KMS-11 (cell line): ENCODE measurements at regions not wholly inside any gene's neighbourhood (a gene's known extent, or its start where the extent isn't known, plus 50 kb on each side); places are given as distances from the start of the nearest gene placed in this dataset.

ENCODE experiments used
- H2AFZ ChIP-seq: fragments of 200-600 bp; sonication (generic); 2 replicates; pipeline ENCODE4 v1.6.1; 2016; ENCODE audit warnings: antibody characterized with exemption, mixed run types, low read depth
- H3K27ac ChIP-seq: fragments of 200-600 bp; sonication (generic); 2 replicates; pipeline ENCODE4 v1.6.1; 2016; ENCODE audit warnings: mild to moderate bottlenecking, mixed run types
- H3K27me3 ChIP-seq: fragments of 200-600 bp; sonication (generic); 2 replicates; pipeline ENCODE4 v1.6.1; 2017; ENCODE audit warnings: mild to moderate bottlenecking, low read depth, mixed run types, moderate library complexity; ENCODE audit not compliant: insufficient read depth
- H3K36me3 ChIP-seq: fragments of 200-600 bp; sonication (generic); 2 replicates; pipeline ENCODE4 v1.6.1; 2017; ENCODE audit warnings: mild to moderate bottlenecking, mixed run types; ENCODE audit not compliant: insufficient read depth
- H3K4me1 ChIP-seq: fragments of 200-600 bp; sonication (generic); 2 replicates; pipeline ENCODE4 v1.6.1; 2016; ENCODE audit warnings: mild to moderate bottlenecking, low read depth, mixed run types; ENCODE audit not compliant: poor library complexity, severe bottlenecking
- H3K4me2 ChIP-seq: fragments of 200-600 bp; sonication (generic); 2 replicates; pipeline ENCODE4 v1.7.0; 2016; ENCODE audit warnings: mild to moderate bottlenecking, mixed run types
- H3K4me3 ChIP-seq: fragments of 200-600 bp; sonication (generic); IDR thresholded peaks from 2 replicates; pipeline ENCODE4 v1.6.1; 2017; ENCODE audit warnings: low read depth, low read length, mixed read lengths; ENCODE audit not compliant: insufficient read depth
- H3K79me2 ChIP-seq: fragments of 200-600 bp; sonication (generic); 2 replicates; pipeline ENCODE4 v1.6.1; 2016; ENCODE audit warnings: low read depth, mixed run types; ENCODE audit not compliant: insufficient read depth
- H3K9ac ChIP-seq: fragments of 200-600 bp; sonication (generic); 2 replicates; pipeline ENCODE4 v1.6.1; 2016; ENCODE audit warnings: mild to moderate bottlenecking, mixed run types
- H4K20me1 ChIP-seq: fragments of 200-600 bp; sonication (generic); 2 replicates; pipeline ENCODE4 v1.6.1; 2016; ENCODE audit warnings: mild to moderate bottlenecking, mixed run types; ENCODE audit not compliant: insufficient read depth
- CTCF ChIP-seq: fragments of 200-600 bp; sonication (generic); conservative IDR thresholded peaks from 2 replicates; pipeline ENCODE4 v1.6.1; 2017; ENCODE audit warnings: low read depth, mild to moderate bottlenecking, antibody characterized with exemption, low read length, moderate library complexity, mixed read lengths

- H3K4me1 ChIP-seq, result no peaks in the 10 kb centered on the region
- H3K79me2 ChIP-seq, result no peaks in the 10 kb centered on the region
- no peak for TF ChIP-seq CTCF
- H3K27me3 ChIP-seq, result no peaks in the 10 kb centered on the region
- H3K36me3 ChIP-seq, result no peaks in the 10 kb centered on the region
- H2AFZ ChIP-seq, result no peak overlapping the region
- no peak overlapping the region for H3K4me2 ChIP-seq
- H3K4me3 ChIP-seq, result no peak overlapping the region
- H4K20me1 ChIP-seq, result no peaks in the 10 kb centered on the region
- no peak overlapping the region for H3K9ac ChIP-seq
- no peak overlapping the region for H3K27ac ChIP-seq
Measured at GRCh38 chr7:92973293-92973731, 136.9 kb upstream of the CDK6 start.

- Histone ChIP-seq H2AFZ (no peak overlapping the region), H3K79me2 (no peaks in the 10 kb centered on the region), H3K9ac (no peak overlapping the region), H3K4me2 (no peak overlapping the region), H3K36me3 (no peaks in the 10 kb centered on the region), H3K4me3 (no peak overlapping the region), H3K27ac (no peak overlapping the region), H3K4me1 (no peaks in the 10 kb centered on the region), H3K27me3 (no peaks in the 10 kb centered on the region), H4K20me1 (no peaks in the 10 kb centered on the region)
- TF ChIP-seq CTCF, result no peak
Measured at GRCh38 chr7:92972441-92972840, 136.1 kb upstream of the CDK6 start.

- Histone ChIP-seq H3K27ac (no peak overlapping the region), H3K36me3 (no peaks in the 10 kb centered on the region), H2AFZ (no peak overlapping the region), H3K4me1 (no peaks in the 10 kb centered on the region), H3K9ac (no peak overlapping the region), H3K4me2 (no peak overlapping the region), H3K79me2 (no peaks in the 10 kb centered on the region), H3K4me3 (no peak overlapping the region), H3K27me3 (no peaks in the 10 kb centered on the region), H4K20me1 (no peaks in the 10 kb centered on the region)
- TF ChIP-seq CTCF, result no peak
Measured at GRCh38 chr7:92969061-92969460, 132.7 kb upstream of the CDK6 start.

GRCh38 chr7:92968502-92968901, 132.1 kb upstream of the CDK6 start:
- H3K4me3 ChIP-seq, result no peak overlapping the region
- no peaks in the 10 kb centered on the region for H3K4me1 ChIP-seq
- no peak overlapping the region for H3K4me2 ChIP-seq
- no peaks in the 10 kb centered on the region for H3K27me3 ChIP-seq
- H3K79me2 ChIP-seq, result no peaks in the 10 kb centered on the region
- TF ChIP-seq CTCF, result no peak
- H3K27ac ChIP-seq, result no peak overlapping the region
- H4K20me1 ChIP-seq, result no peaks in the 10 kb centered on the region
- no peak overlapping the region for H2AFZ ChIP-seq
- H3K36me3 ChIP-seq, result no peaks in the 10 kb centered on the region
- no peak overlapping the region for H3K9ac ChIP-seq
